ENCODE measurements at regions not wholly inside any gene's neighbourhood (a gene's known extent, or its start where the extent isn't known, plus 50 kb on each side); places are given as distances from the start of the nearest gene placed in this dataset.

GRCh38 chr5:74576941-74577456 is 63.5 kb downstream of the ENC1 start:
- Histone ChIP-seq H3K27ac (peak overlapping the region; percentile 4 to 71 (median 57); a peak in 19 of 22 replicates), H3K4me3 (no peak overlapping the region), H3K9me3 (replicated peaks in 1 of 11) (no peaks in the 10 kb centered on the region), H3K4me2 (peak overlapping the region; percentile 44 to 78 (median 54); a peak in 21 of 22 replicates), H3K9ac (peak overlapping the region in 9 of 11 experiments; percentile 5 to 57 (median 41); a peak in 12 of 22 replicates), H3K27me3 (no peaks in the 10 kb centered on the region), H4K20me1 (no peaks in the 10 kb centered on the region), H3K4me1 (peaks cover 6 to 27% (median 17%) of the 10 kb centered on the region in 10 experiments; a peak in 18 of 20 replicates), H3K36me3 (no peaks in the 10 kb centered on the region)
- no peak for TF ChIP-seq Cebpa-rat (IDR thresholded peaks at IDR 0.05)

GRCh38 chr5:74575741-74576538 is 64.6 kb downstream of the ENC1 start:
- H3K9ac ChIP-seq, result peak overlapping the region in 3 of 11 experiments; percentile 41 to 57 (median 54); a peak in 4 of 22 replicates
- no peak for TF ChIP-seq Cebpa-rat (IDR thresholded peaks at IDR 0.05)
- no peaks in the 10 kb centered on the region for H4K20me1 ChIP-seq
- H3K27ac ChIP-seq, result peak overlapping the region in 9 of 11 experiments; percentile 48 to 71 (median 65); a peak in 15 of 22 replicates
- H3K4me3 ChIP-seq, result no peak overlapping the region
- no peaks in the 10 kb centered on the region for H3K27me3 ChIP-seq
- peak overlapping the region in 9 of 11 experiments; percentile 44 to 78 (median 62); a peak in 15 of 22 replicates for H3K4me2 ChIP-seq
- H3K9me3 ChIP-seq (replicated peaks in 1 of 11), result no peaks in the 10 kb centered on the region
- H3K36me3 ChIP-seq, result no peaks in the 10 kb centered on the region
- H3K4me1 ChIP-seq, result peaks cover 6 to 27% (median 17%) of the 10 kb centered on the region in 10 experiments; a peak in 18 of 20 replicates

- Histone ChIP-seq H3K9me3 (replicated peaks in 1 of 11) (peaks cover 0 to 7% (median 0%) of the 10 kb centered on the region in 11 experiments; a peak in 1 of 22 replicates), H3K27ac (no peak overlapping the region), H3K36me3 (no peaks in the 10 kb centered on the region), H4K20me1 (no peaks in the 10 kb centered on the region), H3K27me3 (no peaks in the 10 kb centered on the region), H3K4me3 (no peak overlapping the region), H3K4me2 (no peak overlapping the region), H3K9ac (no peak overlapping the region), H3K4me1 (no peaks in the 10 kb centered on the region)
- TF ChIP-seq Cebpa-rat (IDR thresholded peaks at IDR 0.05), result no peak
These were observed 70.3 kb downstream of the ENC1 start for GRCh38 chr5:74570250-74570649.

GRCh38 chr5:74567411-74567995 is 73.0 kb downstream of the ENC1 start:
- H3K4me3 ChIP-seq, result no peak overlapping the region
- H3K27ac ChIP-seq, result no peak overlapping the region
- H4K20me1 ChIP-seq, result no peaks in the 10 kb centered on the region
- peaks cover 0 to 7% (median 0%) of the 10 kb centered on the region in 11 experiments; a peak in 1 of 22 replicates for H3K9me3 ChIP-seq (replicated peaks in 1 of 11)
- H3K4me1 ChIP-seq, result no peaks in the 10 kb centered on the region
- no peak overlapping the region for H3K4me2 ChIP-seq
- H3K27me3 ChIP-seq, result no peaks in the 10 kb centered on the region
- H3K9ac ChIP-seq, result no peak overlapping the region
- no peaks in the 10 kb centered on the region for H3K36me3 ChIP-seq
- no peak for TF ChIP-seq Cebpa-rat (IDR thresholded peaks at IDR 0.05)

- H3K27ac ChIP-seq, result no peak overlapping the region
- peaks cover 0 to 7% (median 0%) of the 10 kb centered on the region in 10 experiments; a peak in 3 of 20 replicates for H3K4me1 ChIP-seq
- TF ChIP-seq Cebpa-rat (IDR thresholded peaks at IDR 0.05), result no peak
- no peaks in the 10 kb centered on the region for H3K27me3 ChIP-seq
- H3K4me3 ChIP-seq, result no peak overlapping the region
- H3K36me3 ChIP-seq, result no peaks in the 10 kb centered on the region
- H3K9me3 ChIP-seq (replicated peaks in 1 of 11), result no peaks in the 10 kb centered on the region
- H3K4me2 ChIP-seq, result no peak overlapping the region
- no peaks in the 10 kb centered on the region for H4K20me1 ChIP-seq
- no peak overlapping the region for H3K9ac ChIP-seq
These were observed 78.4 kb downstream of the ENC1 start for GRCh38 chr5:74562122-74562521.

GRCh38 chr5:74560245-74560644 is 80.3 kb downstream of the ENC1 start:
- TF ChIP-seq Cebpa-rat (IDR thresholded peaks at IDR 0.05), result no peak
- H4K20me1 ChIP-seq, result no peaks in the 10 kb centered on the region
- H3K27me3 ChIP-seq, result no peaks in the 10 kb centered on the region
- H3K4me1 ChIP-seq, result peaks cover 0 to 7% (median 0%) of the 10 kb centered on the region in 10 experiments; a peak in 3 of 20 replicates
- no peak overlapping the region for H3K9ac ChIP-seq
- H3K9me3 ChIP-seq (replicated peaks in 1 of 11), result no peaks in the 10 kb centered on the region
- no peak overlapping the region for H3K4me3 ChIP-seq
- no peak overlapping the region for H3K27ac ChIP-seq
- H3K4me2 ChIP-seq, result peak overlapping the region in 1 of 11 experiments; percentile 3; a peak in 1 of 22 replicates
- H3K36me3 ChIP-seq, result no peaks in the 10 kb centered on the region

- H3K4me3 ChIP-seq, result no peak overlapping the region
- no peak overlapping the region for H3K27ac ChIP-seq
- peaks cover 0 to 7% (median 0%) of the 10 kb centered on the region in 10 experiments; a peak in 3 of 20 replicates for H3K4me1 ChIP-seq
- TF ChIP-seq Cebpa-rat (IDR thresholded peaks at IDR 0.05), result no peak
- no peak overlapping the region for H3K4me2 ChIP-seq
- no peaks in the 10 kb centered on the region for H4K20me1 ChIP-seq
- no peaks in the 10 kb centered on the region for H3K36me3 ChIP-seq
- H3K27me3 ChIP-seq, result no peaks in the 10 kb centered on the region
- no peak overlapping the region for H3K9ac ChIP-seq
- H3K9me3 ChIP-seq (replicated peaks in 1 of 11), result no peaks in the 10 kb centered on the region
These were observed 83.6 kb downstream of the ENC1 start for GRCh38 chr5:74556631-74557595.

- no peak for TF ChIP-seq Cebpa-rat (IDR thresholded peaks at IDR 0.05)
- H3K27me3 ChIP-seq, result no peaks in the 10 kb centered on the region
- H3K9ac ChIP-seq, result no peak overlapping the region
- no peaks in the 10 kb centered on the region for H3K36me3 ChIP-seq
- H3K4me1 ChIP-seq, result peaks cover 0 to 7% (median 0%) of the 10 kb centered on the region in 10 experiments; a peak in 3 of 20 replicates
- no peak overlapping the region for H3K27ac ChIP-seq
- H3K9me3 ChIP-seq (replicated peaks in 1 of 11), result no peaks in the 10 kb centered on the region
- no peaks in the 10 kb centered on the region for H4K20me1 ChIP-seq
- H3K4me2 ChIP-seq, result no peak overlapping the region
- no peak overlapping the region for H3K4me3 ChIP-seq
These were observed 84.5 kb downstream of the ENC1 start for GRCh38 chr5:74556006-74556405.
